Activated T-cell treated with anti-CD3 and anti-CD28 coated beads, Interleukin-2, amount 50 U/mL, for 1 hour (primary cell): ENCODE measurements at regions not wholly inside any gene's neighbourhood (a gene's known extent, or its start where the extent isn't known, plus 50 kb on each side); places are given as distances from the start of the nearest gene placed in this dataset.
"Not testable (repeated sequence)": the region's sequence is repeated elsewhere in the genome, so short reads cannot be mapped to it uniquely, and the experiment has no call there.

Experiments
- DNase-seq: peaks from one replicate; pipeline ENCODE4 v3.0.0-alpha.2; 2020

DNA sequence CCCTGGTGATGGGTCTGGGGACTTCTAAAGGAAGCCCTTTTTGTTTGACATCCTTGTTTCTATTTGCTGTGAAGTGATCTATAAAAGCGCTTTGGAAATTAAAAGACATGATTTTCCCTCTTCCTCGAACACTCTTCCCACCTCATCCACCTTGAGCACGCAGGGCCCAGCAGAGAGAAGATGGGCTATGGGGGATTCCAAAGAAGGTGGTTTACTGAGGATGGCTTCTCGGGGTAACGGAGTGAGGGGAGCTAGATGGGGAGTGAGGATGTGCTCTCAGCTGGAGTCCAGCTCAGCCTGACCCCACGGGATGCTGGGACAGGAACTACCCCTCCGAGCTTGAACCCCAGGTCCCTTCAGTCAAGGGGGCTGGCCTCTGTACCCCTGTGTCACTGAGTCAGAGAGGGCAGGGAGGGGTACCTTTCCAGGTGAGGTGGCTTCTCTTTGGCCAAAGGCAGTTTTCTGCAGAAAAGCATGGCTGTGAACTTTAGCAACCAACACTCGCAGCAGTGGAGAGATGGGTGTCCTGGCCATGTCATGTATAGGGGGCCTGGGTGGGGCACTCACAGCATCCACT lies 180.7 kb upstream of the SMAD3 start:
- DNase-seq: no peak

DNA sequence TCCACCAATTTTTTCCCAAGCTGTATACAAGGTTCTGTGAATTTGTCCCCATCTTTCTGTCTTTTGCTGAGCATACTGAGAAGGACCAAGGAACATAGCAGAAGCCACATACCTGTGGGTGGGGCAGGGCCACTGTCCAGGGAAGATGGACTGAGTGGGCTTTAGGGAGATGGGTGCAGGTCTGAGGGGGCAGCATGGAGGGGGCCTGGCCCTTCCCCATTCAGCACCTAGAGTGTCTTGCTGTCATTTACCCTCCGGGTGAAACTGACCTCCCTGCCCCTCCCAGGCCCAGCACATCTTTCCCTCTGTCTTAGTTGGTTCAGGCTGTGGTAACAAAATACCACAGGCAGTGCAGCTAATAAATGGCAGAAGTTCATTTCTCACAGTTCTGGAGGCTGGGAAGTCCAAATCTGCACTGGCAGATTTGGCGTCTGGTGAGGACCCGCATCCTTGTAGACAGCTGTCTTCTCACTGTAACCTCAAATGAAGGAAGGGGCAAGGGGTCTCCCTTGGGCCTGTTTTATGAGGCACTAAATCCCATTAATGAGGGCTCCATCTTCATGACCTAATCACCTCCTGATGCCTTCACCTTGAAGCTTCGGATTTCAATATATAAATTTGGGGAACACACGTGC lies 180.0 kb upstream of the SMAD3 start:
- DNase-seq: no peak

DNA sequence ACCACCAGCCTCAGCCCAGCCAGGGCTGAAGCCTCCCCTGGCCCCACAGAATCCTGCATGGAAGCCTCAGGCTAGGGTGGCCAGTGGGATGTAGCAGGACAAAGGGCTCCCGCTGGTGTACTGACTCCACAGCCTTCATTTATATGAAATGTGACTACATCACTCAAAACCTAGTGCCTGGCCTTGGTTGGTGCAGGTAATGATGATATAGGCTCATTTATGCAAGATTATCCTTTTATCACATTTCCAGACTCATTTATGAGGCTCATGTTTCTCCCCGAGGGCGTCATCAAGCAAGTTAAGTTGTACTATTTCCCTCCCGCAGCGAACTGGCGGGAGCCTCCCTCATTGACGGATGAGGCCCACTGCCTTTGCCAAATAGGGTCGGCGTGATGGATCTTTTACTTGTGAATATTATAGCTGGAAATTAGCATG lies 179.1 kb upstream of the SMAD3 start:
- no peak for DNase-seq

DNA sequence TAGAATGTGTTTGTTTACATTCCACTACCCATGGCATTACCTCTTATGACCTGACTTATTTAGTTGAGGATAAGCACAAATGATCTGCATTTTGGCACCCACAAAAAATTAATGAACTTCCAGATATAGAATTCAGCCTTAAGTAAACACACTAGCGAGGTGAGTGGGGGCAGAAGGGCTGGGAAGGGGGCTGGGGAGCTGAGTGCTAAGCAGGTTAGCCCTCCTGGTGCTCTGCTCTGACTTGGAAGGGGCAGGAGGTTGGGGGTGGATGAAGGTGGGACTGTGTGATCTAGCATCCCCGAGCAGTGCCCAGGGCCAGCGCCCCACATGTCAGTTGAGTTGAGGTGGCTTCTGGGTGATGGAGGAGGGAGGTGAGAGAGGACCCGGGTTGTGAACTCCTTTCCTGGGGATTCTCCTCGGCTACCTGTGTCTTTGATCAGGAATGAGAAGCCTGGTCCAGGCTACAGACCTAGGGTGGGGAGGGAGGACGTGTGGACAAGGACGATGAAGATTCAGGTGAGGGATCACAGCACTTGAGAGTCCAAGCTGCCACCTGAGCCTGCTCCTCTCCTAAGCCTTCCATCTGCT lies 178.6 kb upstream of the SMAD3 start:
- DNase-seq: no peak

DNA sequence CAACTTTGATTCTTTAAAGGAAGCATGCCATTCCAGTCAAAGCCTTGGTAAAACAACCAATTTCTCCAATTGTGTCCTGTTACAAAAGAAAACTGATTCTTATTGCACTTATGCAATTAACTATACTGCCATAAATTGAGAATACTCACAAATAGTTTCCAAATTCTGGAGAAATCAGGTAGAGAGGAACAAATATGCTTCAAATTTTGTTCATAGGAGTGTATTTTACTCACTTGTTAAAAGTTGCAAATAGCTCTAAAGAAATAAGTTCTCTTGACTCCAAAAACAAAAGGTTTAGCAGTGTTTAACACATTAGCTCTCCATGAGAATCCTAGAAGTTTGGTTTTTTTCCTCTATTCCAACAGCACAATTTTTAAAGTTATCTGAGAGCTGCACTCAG lies 176.1 kb upstream of the SMAD3 start:
- not testable (repeated sequence) for DNase-seq

DNA sequence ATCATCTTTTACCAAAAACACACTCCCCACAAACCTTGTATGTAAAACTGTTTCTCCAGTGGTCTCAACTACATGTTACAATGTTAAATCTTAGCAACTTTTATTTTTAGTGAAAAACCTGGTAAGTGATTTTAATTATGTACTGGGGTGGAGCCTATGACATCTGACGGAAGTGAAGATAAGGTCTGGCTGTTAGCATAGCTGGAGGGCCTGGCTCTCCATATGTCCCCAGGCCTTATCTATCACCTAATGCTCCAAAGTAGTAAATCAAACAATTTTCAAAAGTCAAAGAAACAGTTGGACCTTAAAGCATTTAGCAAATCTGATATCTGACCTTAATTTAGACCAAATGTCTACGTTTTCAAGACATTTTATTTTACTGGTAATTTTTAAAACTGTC lies 173.6 kb upstream of the SMAD3 start:
- no peak for DNase-seq

DNA sequence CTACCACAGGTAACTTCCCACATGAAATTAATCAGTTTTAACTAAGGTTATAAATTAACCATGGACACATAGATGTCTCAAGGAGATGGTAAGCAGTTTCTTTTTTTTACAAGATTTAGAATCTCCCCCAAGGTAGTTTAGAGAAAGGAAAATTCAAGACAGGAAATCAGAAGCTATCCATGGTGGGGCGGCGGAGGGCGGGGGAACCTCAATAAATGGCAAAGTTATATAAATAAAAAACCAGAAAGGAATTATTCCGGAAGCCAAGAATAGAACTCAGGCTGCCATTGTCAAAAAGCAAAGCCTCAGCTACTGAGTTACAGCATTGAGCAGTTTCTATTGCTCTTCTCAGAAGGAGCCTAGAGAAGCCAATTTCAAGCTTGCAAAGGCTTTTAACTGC lies 172.1 kb upstream of the SMAD3 start:
- DNase-seq: no peak

DNA sequence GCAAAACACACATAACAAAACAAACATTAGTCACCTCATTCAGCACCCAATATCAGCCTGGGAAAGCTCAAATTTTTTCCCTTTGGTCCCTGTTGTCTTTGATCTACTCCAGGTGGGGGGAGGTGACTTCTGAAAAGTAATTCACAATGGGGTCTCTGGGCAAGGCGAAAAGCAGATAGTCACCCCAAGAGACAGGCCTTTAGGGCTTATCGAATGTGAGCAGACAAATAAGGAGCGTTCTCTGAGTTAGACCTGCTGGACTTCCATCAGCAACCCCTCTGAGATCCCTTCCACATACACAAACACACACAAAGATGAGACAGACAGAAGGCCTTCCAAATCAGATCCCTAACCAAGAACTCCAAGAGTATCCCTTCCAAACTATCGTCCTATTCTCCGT lies 171.0 kb upstream of the SMAD3 start:
- DNase-seq: no peak

DNA sequence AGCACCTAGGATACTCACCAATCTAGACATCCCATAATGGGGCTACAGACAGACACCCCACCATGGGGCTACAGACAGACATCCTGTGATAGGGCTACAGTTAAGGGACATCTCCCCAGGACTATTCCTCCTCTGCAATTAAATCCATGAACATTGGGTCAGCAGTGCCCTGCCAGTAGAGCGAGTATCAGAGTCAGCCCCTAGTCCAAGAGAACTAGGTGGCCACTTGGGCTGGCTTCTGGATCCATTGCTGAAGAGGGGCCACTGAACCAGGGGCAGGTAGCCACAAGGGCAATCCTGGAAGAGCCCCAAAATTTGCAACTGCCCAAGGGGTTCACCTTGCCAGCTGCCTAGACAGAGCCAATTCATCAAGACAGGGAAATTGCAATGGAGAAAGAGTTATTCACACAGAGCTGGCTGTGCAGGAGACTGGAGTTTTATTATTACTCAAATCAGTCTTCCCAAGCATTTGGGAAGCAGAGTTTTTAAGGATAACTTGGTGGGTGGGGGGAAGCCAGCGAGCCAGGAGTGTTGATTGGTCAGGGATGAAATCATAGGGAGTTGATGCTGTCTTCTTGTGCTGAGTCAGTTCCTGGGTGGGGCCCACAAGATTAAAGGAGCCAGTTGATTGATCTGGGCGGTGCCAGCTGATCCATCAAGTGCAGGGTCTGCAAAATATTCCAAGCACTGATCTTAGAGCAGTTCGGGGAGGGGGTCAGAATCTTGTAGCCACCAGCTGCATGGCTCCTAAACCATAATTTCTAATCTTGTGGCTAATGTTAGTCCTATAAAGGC lies 170.2 kb upstream of the SMAD3 start:
- no peak for DNase-seq

DNA sequence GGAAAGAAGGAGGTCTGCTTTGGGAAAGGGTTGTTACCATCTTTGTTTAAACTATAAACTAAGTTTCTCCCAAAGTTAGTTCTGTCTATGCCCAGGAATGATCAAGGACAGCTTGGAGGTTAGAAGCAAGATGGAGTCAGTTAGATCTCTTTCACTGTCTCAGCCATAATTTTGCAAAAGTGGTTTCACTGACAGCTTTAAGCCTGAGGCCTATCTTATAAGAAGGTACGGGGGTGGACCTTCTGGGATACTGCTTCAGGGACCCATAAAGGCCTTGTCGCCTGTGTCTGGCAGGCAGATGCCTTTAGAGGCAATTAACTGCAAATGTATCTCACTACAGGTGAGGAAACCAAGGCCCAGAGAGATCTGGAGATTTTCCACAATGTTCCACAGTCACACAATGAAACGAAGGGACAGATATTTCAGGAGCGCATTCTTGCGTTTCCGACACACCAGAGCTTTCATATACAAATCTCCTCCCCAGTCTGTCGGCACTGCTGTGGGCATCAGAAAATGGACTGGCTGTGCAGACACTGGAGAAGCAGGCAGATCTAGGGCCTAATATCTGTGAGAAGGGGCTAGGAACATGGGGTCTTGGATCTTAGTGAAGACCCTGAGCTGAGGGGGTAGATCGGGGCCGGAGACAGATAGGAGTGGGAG lies 169.5 kb upstream of the SMAD3 start:
- no peak for DNase-seq

DNA sequence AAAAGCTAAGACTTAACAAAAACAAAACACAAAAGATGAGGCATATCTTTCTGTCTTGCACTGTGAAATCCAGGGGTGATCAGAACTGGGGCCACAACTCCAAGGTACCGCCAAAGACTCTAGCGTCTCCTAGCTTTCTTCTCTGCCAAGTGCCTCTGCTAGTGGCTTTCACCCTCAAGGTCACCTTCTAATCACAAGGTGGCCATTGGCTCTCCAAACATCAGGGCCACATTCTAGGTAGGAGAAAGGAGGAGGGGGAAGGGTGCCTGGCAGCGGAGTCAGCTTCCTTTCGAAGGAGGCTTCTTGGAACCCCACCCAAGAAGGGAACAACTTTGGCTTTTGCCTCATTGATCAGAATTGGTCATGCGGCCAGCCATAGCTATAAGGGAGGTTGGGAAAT lies 168.8 kb upstream of the SMAD3 start:
- DNase-seq: no peak

DNA sequence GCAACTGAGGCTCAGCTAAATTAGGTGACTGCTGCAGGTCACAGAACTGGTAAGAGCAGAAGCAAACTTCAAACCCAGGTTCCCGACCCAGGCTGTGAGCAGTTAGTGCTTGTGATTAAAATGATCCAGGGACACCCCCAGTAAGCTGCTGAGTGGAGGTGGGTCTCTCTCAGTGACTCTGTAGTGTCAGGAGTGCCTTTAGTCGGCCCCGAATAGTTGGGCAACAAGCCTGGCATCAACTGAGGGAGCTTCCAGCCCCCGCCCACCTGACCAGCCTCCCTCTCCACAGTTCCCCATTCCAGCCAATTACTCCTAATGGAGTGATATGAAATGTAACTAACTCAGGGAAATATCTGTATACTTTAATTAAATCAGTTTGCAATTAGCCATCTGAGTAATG lies 168.0 kb upstream of the SMAD3 start:
- DNase-seq: no peak

DNA sequence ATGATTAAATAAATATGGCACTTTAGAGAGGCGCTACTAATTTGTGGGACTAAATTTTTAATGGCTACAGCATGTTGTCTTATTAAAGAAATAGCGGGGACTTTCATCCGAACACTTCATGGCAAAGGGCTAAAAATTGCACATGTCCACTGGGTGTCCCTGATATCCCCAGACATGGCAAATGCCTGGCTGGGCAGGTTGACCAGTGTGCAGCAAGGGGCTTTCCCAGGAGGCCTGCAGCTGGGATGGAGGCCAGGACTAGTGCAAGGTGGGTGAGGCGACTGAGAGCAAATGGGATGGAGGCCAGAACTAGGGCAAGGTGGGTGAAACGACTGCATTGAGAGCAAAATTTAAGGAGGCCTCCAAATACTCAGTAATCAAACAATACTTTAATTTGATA lies 167.4 kb upstream of the SMAD3 start:
- no peak for DNase-seq

DNA sequence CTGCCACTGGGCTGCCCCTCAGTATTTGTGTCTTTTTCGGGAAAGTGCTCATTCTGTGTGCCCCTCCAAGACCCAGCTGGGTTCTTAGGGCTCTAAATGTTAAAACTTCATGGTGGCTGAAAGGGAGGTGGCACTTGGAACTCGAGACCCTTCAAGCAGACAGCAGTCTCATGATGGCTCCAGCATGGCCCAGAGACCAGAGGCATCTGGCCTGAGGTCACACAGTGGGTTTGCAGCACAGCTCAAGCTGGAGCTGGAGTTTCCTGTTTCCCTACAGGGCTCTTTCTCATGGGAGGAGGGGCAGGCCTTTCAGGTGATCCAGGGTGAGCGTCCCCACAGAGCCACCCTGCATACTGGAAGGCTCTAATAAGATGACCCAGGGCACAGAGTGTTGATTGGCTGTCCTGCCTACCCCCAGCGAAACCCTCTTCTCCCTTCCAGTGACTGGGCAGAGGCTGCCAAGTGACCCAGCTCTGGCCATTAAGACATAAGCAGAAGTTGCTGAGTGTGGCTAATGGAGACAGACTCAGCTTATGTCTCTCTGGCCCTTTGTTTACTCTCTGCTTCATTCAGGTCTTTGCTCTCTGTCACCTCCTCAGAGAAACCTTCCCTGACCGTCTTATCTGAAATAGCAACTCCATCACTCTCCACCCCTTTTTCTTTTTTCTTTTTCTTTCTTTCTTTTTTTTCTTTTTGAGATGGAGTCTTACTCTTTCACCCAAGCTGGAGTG lies 166.6 kb upstream of the SMAD3 start:
- no peak for DNase-seq

DNA sequence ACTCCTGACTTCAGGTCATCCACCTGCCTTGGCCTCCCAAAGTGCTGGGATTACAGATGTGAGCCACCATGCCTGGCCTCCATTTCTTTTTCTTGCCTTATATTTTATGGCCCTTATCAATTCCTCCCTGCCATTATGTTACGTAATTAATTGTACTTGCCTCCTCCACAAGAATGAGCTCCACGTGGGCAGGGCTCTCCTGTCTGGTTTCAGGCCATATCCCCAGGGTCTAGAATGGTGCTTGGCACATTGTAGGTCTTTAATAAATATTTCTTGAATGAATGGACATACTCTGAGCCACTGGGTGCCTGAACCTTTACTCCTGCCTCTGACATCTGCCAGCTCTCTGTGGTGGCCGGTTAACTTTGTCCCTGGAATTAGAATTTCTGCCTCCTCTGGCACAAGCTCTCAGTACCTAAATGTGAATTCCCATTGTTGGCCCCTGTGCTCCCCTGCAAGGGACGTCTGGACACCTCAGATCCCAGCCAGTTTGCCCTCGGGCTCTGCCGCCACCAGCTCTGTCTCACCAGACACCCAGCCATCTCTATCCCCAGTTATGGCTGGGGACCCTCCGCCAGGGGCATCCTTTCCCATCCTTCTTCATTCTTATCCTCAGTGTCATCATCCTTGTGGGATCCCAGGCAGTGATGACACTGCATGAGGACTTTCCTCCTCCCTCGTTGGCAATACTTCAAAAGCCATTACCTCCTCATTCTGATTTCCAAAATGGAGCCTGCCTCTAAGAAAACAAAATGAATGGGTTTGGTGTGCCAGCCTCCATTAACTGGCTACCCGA lies 165.6 kb upstream of the SMAD3 start:
- DNase-seq: no peak

DNA sequence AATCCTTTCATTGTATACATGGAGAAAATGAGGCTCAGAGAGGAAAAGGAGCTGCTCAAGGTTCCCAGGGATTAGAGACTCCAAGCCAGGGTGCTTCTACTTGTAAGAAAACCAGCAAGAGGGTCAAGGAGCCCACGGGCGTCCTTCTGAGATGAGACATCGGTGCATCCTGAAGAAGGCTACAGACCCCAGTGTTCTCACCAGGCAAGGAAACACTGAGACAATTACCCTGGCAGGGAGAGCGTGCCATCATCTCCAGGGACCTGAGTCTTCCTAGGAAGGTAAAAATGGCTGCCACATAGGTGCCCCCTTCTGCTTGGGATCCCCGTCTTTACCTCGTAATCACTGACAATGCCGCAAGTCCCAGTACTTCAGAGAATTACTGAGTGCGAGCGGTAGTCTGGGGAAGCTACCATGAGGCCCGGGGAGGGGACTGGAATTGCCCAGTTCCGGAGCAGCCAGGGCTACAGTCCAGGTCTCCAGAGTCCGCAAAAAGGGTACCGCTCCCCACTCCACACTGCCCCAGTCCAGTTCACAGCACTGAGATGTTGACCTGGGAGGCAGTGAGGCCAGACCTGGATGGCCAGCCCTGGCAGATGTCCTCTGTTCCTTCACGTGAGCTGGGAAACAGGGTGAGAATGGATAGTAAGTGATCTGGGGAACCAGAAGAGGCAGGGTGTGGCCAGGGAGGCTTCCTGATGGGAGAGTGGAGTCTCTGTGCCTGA lies 164.7 kb upstream of the SMAD3 start:
- DNase-seq: no peak

DNA sequence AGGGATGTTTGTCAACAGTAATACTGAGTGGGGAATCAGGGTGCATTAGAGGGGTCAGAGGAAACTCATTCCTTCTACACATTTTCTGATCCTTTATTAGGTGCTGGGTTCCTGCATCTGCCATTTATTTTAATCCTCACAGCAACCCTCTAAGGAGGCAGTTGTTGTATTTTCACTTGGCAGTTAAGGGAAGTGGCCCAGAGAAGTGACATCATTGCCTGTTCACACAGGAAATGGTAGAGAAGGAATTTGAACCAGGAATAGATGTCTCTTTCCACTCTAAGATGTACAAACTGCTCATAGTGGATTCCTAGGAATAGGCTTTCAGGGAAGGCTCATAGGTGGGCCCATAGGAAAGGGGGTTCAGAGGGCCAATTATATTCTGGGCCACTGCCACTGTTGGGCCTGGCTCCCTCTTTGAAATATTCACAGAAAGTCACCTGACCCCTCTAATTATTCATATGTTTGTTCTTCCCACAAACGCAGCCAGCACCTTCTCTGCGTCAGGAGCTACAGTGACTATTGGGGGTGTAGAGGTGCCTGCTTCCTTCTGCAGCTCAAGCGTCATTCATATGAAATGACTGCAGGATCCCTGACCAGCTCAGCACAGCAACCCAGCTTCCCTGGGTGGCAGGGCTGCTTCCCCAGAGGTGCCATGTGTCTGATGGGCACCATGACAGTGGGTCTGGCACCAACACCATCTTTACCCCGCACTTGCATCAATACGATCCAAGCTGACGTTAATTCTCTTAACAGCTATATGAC lies 163.9 kb upstream of the SMAD3 start:
- no peak for DNase-seq

DNA sequence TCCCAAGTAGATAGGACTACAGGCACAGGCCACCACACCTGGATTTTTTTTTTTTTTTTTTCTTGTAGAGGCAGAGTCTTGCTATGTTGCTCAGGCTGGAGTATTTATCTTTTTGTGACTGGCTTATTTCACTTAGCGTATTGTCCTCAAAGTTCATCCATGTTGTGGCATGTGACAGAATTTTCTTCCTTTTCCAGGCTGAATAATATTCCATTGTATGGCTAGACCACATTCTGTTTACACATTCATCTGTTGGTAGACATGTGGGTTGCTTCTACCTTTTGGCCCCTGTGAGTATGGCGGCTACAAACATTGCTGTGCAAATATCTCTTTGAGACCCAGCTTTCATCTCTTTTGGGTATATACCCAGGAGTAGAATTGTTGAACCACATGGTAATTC lies 160.2 kb upstream of the SMAD3 start:
- no peak for DNase-seq

DNA sequence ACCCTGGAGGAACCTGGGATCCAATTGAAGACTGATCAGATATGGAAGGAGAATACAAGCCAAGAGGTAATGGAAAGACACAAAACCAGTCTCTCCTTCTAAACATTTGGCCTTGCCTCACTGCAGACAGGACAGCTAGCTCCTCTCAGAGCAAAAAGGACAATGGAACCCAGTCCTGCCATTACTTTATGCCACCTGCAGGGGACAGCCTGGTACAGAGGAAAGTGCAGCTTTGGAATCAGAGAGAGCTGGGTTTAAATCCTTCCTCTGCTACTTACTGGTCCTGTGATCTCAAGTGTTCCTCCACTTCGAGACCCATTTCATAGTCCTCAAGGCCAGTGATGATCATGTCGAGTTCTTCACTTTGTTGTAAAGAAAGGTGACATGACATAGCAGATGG lies 159.4 kb upstream of the SMAD3 start:
- no peak for DNase-seq
